GM19025 (cell line): ENCODE measurements at regions not wholly inside any gene's neighbourhood (a gene's known extent, or its start where the extent isn't known, plus 50 kb on each side); places are given as distances from the start of the nearest gene placed in this dataset.
"Not testable (repeated sequence)": the region's sequence is repeated elsewhere in the genome, so short reads cannot be mapped to it uniquely, and the experiment has no call there.

ENCODE experiments used
- ATAC-seq: cut with Tn5 transposase; IDR thresholded peaks from one replicate; pipeline ENCODE4 v1.9.1; 2021; ENCODE audit warnings: mild to moderate bottlenecking, low read depth, moderate library complexity; ENCODE audit not compliant: unreplicated experiment

GRCh38 chr7:96826089-96826488 is 116.4 kb upstream of the SEM1 start:
- ATAC-seq = no peak

- no peak for ATAC-seq
Measured at GRCh38 chr7:96827701-96828100, 118.1 kb upstream of the SEM1 start.

GRCh38 chr7:96829121-96829520 is 119.5 kb upstream of the SEM1 start:
- not testable (repeated sequence) for ATAC-seq

GRCh38 chr7:96831446-96831845 is 121.8 kb upstream of the SEM1 start:
- no peak for ATAC-seq

GRCh38 chr7:96832092-96832662 is 122.5 kb upstream of the SEM1 start:
- ATAC-seq = no peak

- ATAC-seq = no peak
Measured at GRCh38 chr7:96833676-96834453, 124.2 kb upstream of the SEM1 start.

GRCh38 chr7:96836456-96836855 is 126.8 kb upstream of the SEM1 start:
- ATAC-seq = no peak

GRCh38 chr7:96837593-96837992 is 127.9 kb upstream of the SEM1 start:
- ATAC-seq = peak; percentile 88

GRCh38 chr7:96838481-96838880 is 128.8 kb upstream of the SEM1 start:
- no peak for ATAC-seq

- no peak for ATAC-seq
Measured at GRCh38 chr7:96855139-96855538, 145.5 kb upstream of the SEM1 start.

- no peak for ATAC-seq
Measured at GRCh38 chr7:96855691-96856090, 146.0 kb upstream of the SEM1 start.

GRCh38 chr7:96869538-96869937 is 135.8 kb upstream of the DLX6 start:
- ATAC-seq = no peak

- no peak for ATAC-seq
Measured at GRCh38 chr7:96870185-96870584, 135.2 kb upstream of the DLX6 start.

- no peak for ATAC-seq
Measured at GRCh38 chr7:96870934-96871333, 134.4 kb upstream of the DLX6 start.

GRCh38 chr7:96887426-96887825 is 117.9 kb upstream of the DLX6 start:
- ATAC-seq = no peak

- no peak for ATAC-seq
Measured at GRCh38 chr7:96899108-96899507, 106.2 kb upstream of the DLX6 start.

GRCh38 chr7:96901822-96902445 is 103.4 kb upstream of the DLX6 start:
- no peak for ATAC-seq

GRCh38 chr7:96903906-96904305 is 101.4 kb upstream of the DLX6 start:
- no peak for ATAC-seq

- ATAC-seq = no peak
Measured at GRCh38 chr7:96910486-96910885, 94.9 kb upstream of the DLX6 start.

- ATAC-seq = no peak
Measured at GRCh38 chr7:96915029-96915428, 90.3 kb upstream of the DLX6 start.

- no peak for ATAC-seq
Measured at GRCh38 chr7:96920064-96920463, 85.3 kb upstream of the DLX6 start.

- ATAC-seq = no peak
Measured at GRCh38 chr7:96920713-96921112, 84.6 kb upstream of the DLX6 start.
